A673 (cell line): ENCODE measurements at regions not wholly inside any gene's neighbourhood (a gene's known extent, or its start where the extent isn't known, plus 50 kb on each side); places are given as distances from the start of the nearest gene placed in this dataset.

ENCODE experiments used
- CTCF ChIP-seq: fragments of 300-800, 200-600 bp; sonication (generic); conservative IDR thresholded peaks from 2 replicates; pipeline ENCODE4 v1.5.1; 2017; ENCODE audit warnings: low read depth, mild to moderate bottlenecking, antibody characterized with exemption, low read length, moderate library complexity, mixed read lengths
- EZH2 ChIP-seq: fragments of 200-600 bp; sonication (generic); IDR thresholded peaks from 2 replicates; pipeline ENCODE4 v1.6.1; 2017; ENCODE audit warnings: borderline replicate concordance, low read depth, mild to moderate bottlenecking, mixed read lengths, antibody characterized with exemption, low read length; ENCODE audit not compliant: poor library complexity, severe bottlenecking

GRCh38 chr5:89471541-89471940, 588.6 kb upstream of the MEF2C start:
- no peak for TF ChIP-seq EZH2
- no peak for TF ChIP-seq CTCF
